Upper lobe of left lung (tissue), 6 donors: ENCODE measurements at regions not wholly inside any gene's neighbourhood (a gene's known extent, or its start where the extent isn't known, plus 50 kb on each side); places are given as distances from the start of the nearest gene placed in this dataset.

Experiments
- ATAC-seq, 2 donors: fragments of 200-7000 bp; cut with Tn5 transposase; one replicate each; pipeline ENCODE4 v1.9.1; 2022; ENCODE audit warnings: mild to moderate bottlenecking in 2 of 2, moderate library complexity in 2 of 2; ENCODE audit not compliant: low FRiP score in 2 of 2
- DNase-seq, 2 donors: peaks; one replicate each; pipeline ENCODE4 v3.0.0-alpha.2; 2019 to 2020
- H3K27ac ChIP-seq, 4 donors: fragments of 200-600 bp; sonication (generic); one replicate each; pipeline ENCODE4 v1.5.1; 2016 to 2019
- H3K27me3 ChIP-seq, 4 donors: fragments of 200-600 bp; sonication (generic); one replicate each; pipeline ENCODE4 v1.5.1; 2017 to 2019
- H3K36me3 ChIP-seq, 4 donors: fragments of 200-600 bp; sonication (generic); one replicate each; pipeline ENCODE4 v1.5.1; 2016 to 2019
- H3K4me1 ChIP-seq, 4 donors: fragments of 200-600 bp; sonication (generic); one replicate each; pipeline ENCODE4 v1.5.1; 2018 to 2019
- H3K4me3 ChIP-seq, 4 donors: fragments of 200-600 bp; sonication (generic); one replicate each; pipeline ENCODE4 v1.5.1; 2017 to 2019; ENCODE audit warnings: mild to moderate bottlenecking in 2 of 4, moderate library complexity in 1 of 4
- H3K9me3 ChIP-seq, 4 donors: fragments of 200-600 bp; sonication (generic); one replicate each; pipeline ENCODE4 v1.5.1; 2018 to 2019
- CTCF ChIP-seq, 6 experiments: fragments of 450-650 bp in 4 of 6; fragments of 200-600 bp in 2 of 6; sonication (generic) in 2 of 6; IDR thresholded peaks; one replicate each; pipeline ENCODE4 v1.5.1; 2016 to 2019; ENCODE audit warnings: antibody characterized with exemption in 6 of 6
- EP300 ChIP-seq, 4 donors: sonication (generic); formaldehyde crosslinking; IDR thresholded peaks; one replicate each; pipeline ENCODE4 v1.5.1; 2017; ENCODE audit warnings: antibody characterized with exemption in 4 of 4, control low read depth in 2 of 4
- POLR2A ChIP-seq, 4 donors: fragments of 450-650 bp; IDR thresholded peaks; one replicate each; pipeline ENCODE4 v1.5.1; 2016 to 2017; ENCODE audit warnings: antibody characterized with exemption in 4 of 4, mild to moderate bottlenecking in 2 of 4
- POLR2AphosphoS5 ChIP-seq, 2 donors: sonication (generic); formaldehyde crosslinking; IDR thresholded peaks; one replicate each; pipeline ENCODE4 v1.5.1; 2017; ENCODE audit warnings: antibody characterized with exemption in 2 of 2
- WGBS, 2 donors: methylation state at CpG; one replicate each; pipeline ENCODE4 v1.1.5; 2017 to 2018; 5-methylcytosine and 5-hydroxymethylcytosine counted together
- donor health status: DM: no; HTN: no; CAD: no; lungs with moderate emphysema.
- donor health status: DM: no; HTN: yes; CAD: no; lungs with severe emphysema.

- ATAC-seq (no peak), DNase-seq (no peak)
- Histone ChIP-seq H3K36me3 (no peaks in the 10 kb centered on the region), H3K9me3 (no peaks in the 10 kb centered on the region), H3K27ac (no peak overlapping the region), H3K4me1 (no peaks in the 10 kb centered on the region), H3K27me3 (no peaks in the 10 kb centered on the region), H3K4me3 (no peak overlapping the region)
- WGBS, 2 donors = 59 to 61% methylated on average over 1 of the region's 1 CpG
- TF ChIP-seq POLR2A (IDR thresholded peaks at IDR 0.05) (no peak), CTCF (IDR thresholded peaks at IDR 0.05) (no peak), POLR2AphosphoS5 (IDR thresholded peaks at IDR 0.05) (no peak), EP300 (IDR thresholded peaks at IDR 0.05) (no peak)
Measured at GRCh38 chr5:35359859-35360258, 129.6 kb upstream of the PRLR start.

- no peaks in the 10 kb centered on the region for H3K4me1 ChIP-seq
- no peak overlapping the region for H3K4me3 ChIP-seq
- H3K9me3 ChIP-seq = peaks cover 0 to 5% (median 0%) of the 10 kb centered on the region in 4 donors
- H3K27me3 ChIP-seq = no peaks in the 10 kb centered on the region
- DNase-seq (no peak), ATAC-seq (no peak)
- no peak overlapping the region for H3K27ac ChIP-seq
- 93 to 98% methylated on average over 3 of the region's 3 CpGs for WGBS, 2 donors
- TF ChIP-seq POLR2AphosphoS5 (IDR thresholded peaks at IDR 0.05) = no peak
- no peak for TF ChIP-seq CTCF (IDR thresholded peaks at IDR 0.05)
- TF ChIP-seq POLR2A (IDR thresholded peaks at IDR 0.05) = no peak
- TF ChIP-seq EP300 (IDR thresholded peaks at IDR 0.05) = no peak
- H3K36me3 ChIP-seq = no peaks in the 10 kb centered on the region
Measured at GRCh38 chr5:35357973-35358372, 127.7 kb upstream of the PRLR start.

GRCh38 chr5:35356725-35357124 is 126.4 kb upstream of the PRLR start:
- DNase-seq (no peak), ATAC-seq (no peak)
- H3K27me3 ChIP-seq = no peaks in the 10 kb centered on the region
- H3K36me3 ChIP-seq = no peaks in the 10 kb centered on the region
- TF ChIP-seq POLR2AphosphoS5 (IDR thresholded peaks at IDR 0.05) = no peak
- TF ChIP-seq POLR2A (IDR thresholded peaks at IDR 0.05) = no peak
- TF ChIP-seq CTCF (IDR thresholded peaks at IDR 0.05) = no peak
- TF ChIP-seq EP300 (IDR thresholded peaks at IDR 0.05) = no peak
- H3K4me3 ChIP-seq = no peak overlapping the region
- H3K27ac ChIP-seq = no peak overlapping the region
- WGBS, 2 donors = 91 to 93% methylated on average over 4 of the region's 4 CpGs
- no peaks in the 10 kb centered on the region for H3K4me1 ChIP-seq
- peaks cover 0 to 5% (median 1%) of the 10 kb centered on the region in 4 donors for H3K9me3 ChIP-seq

GRCh38 chr5:35354751-35355150 is 124.5 kb upstream of the PRLR start:
- Histone ChIP-seq H3K27me3 (no peaks in the 10 kb centered on the region), H3K27ac (no peak overlapping the region), H3K4me3 (no peak overlapping the region), H3K4me1 (no peaks in the 10 kb centered on the region), H3K36me3 (no peaks in the 10 kb centered on the region), H3K9me3 (peaks cover 0 to 10% (median 4%) of the 10 kb centered on the region in 4 donors)
- no peak for TF ChIP-seq POLR2AphosphoS5 (IDR thresholded peaks at IDR 0.05)
- no peak for TF ChIP-seq POLR2A (IDR thresholded peaks at IDR 0.05)
- TF ChIP-seq CTCF (IDR thresholded peaks at IDR 0.05) = no peak
- no peak for TF ChIP-seq EP300 (IDR thresholded peaks at IDR 0.05)
- 54 to 55% methylated on average over 2 to 3 of the region's 3 CpGs for WGBS, 2 donors
- ATAC-seq = peak in 1 of 2 donors; percentile 8
- no peak for DNase-seq

- WGBS, 2 donors = 75 to 80% methylated on average over 1 of the region's 1 CpG
- no peak overlapping the region for H3K27ac ChIP-seq
- no peak for ATAC-seq
- no peaks in the 10 kb centered on the region for H3K36me3 ChIP-seq
- TF ChIP-seq POLR2AphosphoS5 (IDR thresholded peaks at IDR 0.05) (no peak), POLR2A (IDR thresholded peaks at IDR 0.05) (no peak), CTCF (IDR thresholded peaks at IDR 0.05) (no peak), EP300 (IDR thresholded peaks at IDR 0.05) (no peak)
- H3K4me3 ChIP-seq = no peak overlapping the region
- H3K9me3 ChIP-seq = no peaks in the 10 kb centered on the region
- no peaks in the 10 kb centered on the region for H3K27me3 ChIP-seq
- no peaks in the 10 kb centered on the region for H3K4me1 ChIP-seq
- no peak for DNase-seq
Measured at GRCh38 chr5:35345222-35345621, 114.9 kb upstream of the PRLR start.
